ENCODE measurements at regions not wholly inside any gene's neighbourhood (a gene's known extent, or its start where the extent isn't known, plus 50 kb on each side); places are given as distances from the start of the nearest gene placed in this dataset.
A peak's percentile ranks its signal among the peaks of the same experiment; 100 is the strongest.

DNA sequence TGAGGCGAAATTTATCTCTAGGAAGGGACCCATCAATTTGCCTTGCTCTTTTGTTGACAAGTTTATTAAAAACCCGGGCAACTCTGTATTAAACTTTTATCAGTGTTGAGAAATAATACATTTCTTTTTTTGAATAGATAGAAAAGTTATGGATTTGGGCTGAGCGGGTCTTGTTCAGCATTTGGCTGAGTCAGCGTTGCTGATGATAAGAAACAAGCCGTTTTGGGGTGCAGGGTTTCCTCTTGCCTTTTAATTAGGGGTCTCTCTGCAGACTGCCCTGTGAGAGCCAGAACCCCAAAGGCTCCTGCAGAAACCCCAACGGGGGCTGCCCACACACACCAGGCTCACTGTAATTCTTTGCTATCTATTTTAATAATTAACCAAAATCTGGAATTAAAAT, 82.1 kb upstream of the SLCO4A1 start:
- ATAC-seq (replicated peaks in 1 of 2): no peak
- Mint-ChIP-seq H3K4me3 (no peak overlapping the region), H3K36me3 (ENCODE audit: insufficient read depth in 2 of 2) (no peaks in the 10 kb centered on the region), H3K27ac (no peak overlapping the region), H3K27me3 (ENCODE audit: low read depth) (peaks cover 6% of the 10 kb centered on the region), H3K4me1 (ENCODE audit: low read depth) (peaks cover 6% of the 10 kb centered on the region), H3K9me3 (no peaks in the 10 kb centered on the region)
- no peak for DNase-seq

DNA sequence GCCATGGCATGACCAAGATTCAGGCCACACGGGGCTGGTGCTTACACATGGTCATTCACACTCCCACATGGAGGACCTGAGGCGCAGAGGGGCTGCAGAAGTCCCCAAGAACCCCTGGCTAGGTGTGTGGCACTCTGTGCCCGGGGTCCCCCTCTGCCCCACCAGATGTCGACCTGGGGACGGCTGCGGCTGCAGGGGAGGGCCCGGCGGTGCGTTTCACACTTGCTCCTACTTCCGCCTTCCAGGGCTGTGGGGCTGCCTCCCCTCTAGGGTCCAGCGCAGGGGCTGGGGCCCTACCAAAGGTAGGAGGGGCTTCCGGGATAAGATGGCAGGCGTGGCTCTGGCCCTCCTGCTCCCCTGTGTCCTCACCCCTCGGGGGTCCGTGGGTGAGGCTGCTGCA, 81.1 kb upstream of the SLCO4A1 start:
- H3K4me1 Mint-ChIP-seq (ENCODE audit: low read depth): peaks cover 6% of the 10 kb centered on the region
- peaks cover 6% of the 10 kb centered on the region for H3K27me3 Mint-ChIP-seq (ENCODE audit: low read depth)
- ATAC-seq (replicated peaks in 1 of 2) (peak; percentile 22 to 35), DNase-seq (no peak)
- no peaks in the 10 kb centered on the region for H3K9me3 Mint-ChIP-seq
- no peak overlapping the region for H3K4me3 Mint-ChIP-seq
- no peaks in the 10 kb centered on the region for H3K36me3 Mint-ChIP-seq (ENCODE audit: insufficient read depth in 2 of 2)
- no peak overlapping the region for H3K27ac Mint-ChIP-seq

- Mint-ChIP-seq H3K27ac (no peak overlapping the region), H3K9me3 (no peaks in the 10 kb centered on the region), H3K4me1 (ENCODE audit: low read depth) (peaks cover 6% of the 10 kb centered on the region), H3K4me3 (no peak overlapping the region), H3K36me3 (ENCODE audit: insufficient read depth in 2 of 2) (no peaks in the 10 kb centered on the region), H3K27me3 (ENCODE audit: low read depth) (peaks cover 6% of the 10 kb centered on the region)
- DNase-seq: no peak
- no peak for ATAC-seq (replicated peaks in 1 of 2)
Observed at GRCh38 chr20:62561948-62562347, 80.4 kb upstream of the SLCO4A1 start.

- peaks cover 6% of the 10 kb centered on the region for H3K4me1 Mint-ChIP-seq (ENCODE audit: low read depth)
- H3K36me3 Mint-ChIP-seq (ENCODE audit: insufficient read depth in 2 of 2): no peaks in the 10 kb centered on the region
- DNase-seq (no peak), ATAC-seq (replicated peaks in 1 of 2) (no peak)
- no peak overlapping the region for H3K4me3 Mint-ChIP-seq
- H3K27me3 Mint-ChIP-seq (ENCODE audit: low read depth): peaks cover 6% of the 10 kb centered on the region
- no peak overlapping the region for H3K27ac Mint-ChIP-seq
- H3K9me3 Mint-ChIP-seq: no peaks in the 10 kb centered on the region
Observed at GRCh38 chr20:62562831-62563230, 79.5 kb upstream of the SLCO4A1 start.

GRCh38 chr20:62563561-62563960, 78.7 kb upstream of the SLCO4A1 start:
- no peaks in the 10 kb centered on the region for H3K36me3 Mint-ChIP-seq (ENCODE audit: insufficient read depth in 2 of 2)
- no peak for DNase-seq
- no peaks in the 10 kb centered on the region for H3K9me3 Mint-ChIP-seq
- ATAC-seq (replicated peaks in 1 of 2): no peak
- no peak overlapping the region for H3K27ac Mint-ChIP-seq
- peaks cover 6% of the 10 kb centered on the region for H3K27me3 Mint-ChIP-seq (ENCODE audit: low read depth)
- no peak overlapping the region for H3K4me3 Mint-ChIP-seq
- peaks cover 6% of the 10 kb centered on the region for H3K4me1 Mint-ChIP-seq (ENCODE audit: low read depth)

DNA sequence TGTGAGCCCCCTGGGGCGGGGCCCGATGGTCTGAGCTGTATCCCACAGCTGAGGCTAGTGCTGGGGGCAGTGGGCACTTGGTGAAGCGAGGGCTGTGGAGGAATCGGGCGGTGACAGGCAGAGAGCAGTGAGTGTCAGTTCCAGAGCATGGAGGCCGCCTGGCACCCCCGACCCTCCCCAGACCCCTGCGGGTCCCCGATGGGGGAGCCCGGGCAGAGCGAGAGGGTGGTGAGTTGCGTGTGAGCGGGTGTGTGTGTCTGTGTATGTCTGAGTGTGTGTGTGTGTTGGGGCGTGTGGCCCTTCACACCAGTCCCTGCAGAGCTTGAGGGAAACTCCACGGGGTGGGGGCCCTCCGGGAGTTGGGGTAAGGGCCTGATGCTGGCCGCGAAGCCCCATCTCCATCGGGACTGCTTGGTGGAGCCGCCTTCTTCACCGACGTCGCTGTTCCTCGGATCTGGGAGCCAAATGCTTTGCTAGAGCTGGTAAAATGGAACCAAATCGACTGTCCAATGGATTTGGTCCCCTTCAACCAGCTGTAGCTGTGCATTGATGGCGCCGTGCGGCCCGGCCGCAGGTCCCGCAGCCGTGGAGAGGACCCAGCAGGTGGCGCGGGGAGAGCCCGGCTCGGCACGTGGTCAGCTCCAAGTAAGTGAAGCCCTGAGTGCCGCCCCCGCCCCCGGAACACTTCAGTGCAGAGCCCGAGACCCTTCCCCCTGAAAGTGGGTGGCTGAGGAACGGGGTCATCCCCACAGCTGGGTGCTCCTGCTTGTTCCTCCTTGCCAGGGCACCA, 77.7 kb upstream of the SLCO4A1 start:
- H3K4me3 Mint-ChIP-seq: no peak overlapping the region
- ATAC-seq (replicated peaks in 1 of 2) (no peak), DNase-seq (no peak)
- no peaks in the 10 kb centered on the region for H3K36me3 Mint-ChIP-seq (ENCODE audit: insufficient read depth in 2 of 2)
- H3K4me1 Mint-ChIP-seq (ENCODE audit: low read depth): peaks cover 6% of the 10 kb centered on the region
- H3K27me3 Mint-ChIP-seq (ENCODE audit: low read depth): peaks cover 11% of the 10 kb centered on the region
- H3K9me3 Mint-ChIP-seq: no peaks in the 10 kb centered on the region
- no peak overlapping the region for H3K27ac Mint-ChIP-seq

- ATAC-seq (replicated peaks in 1 of 2) (no peak), DNase-seq (no peak)
- no peaks in the 10 kb centered on the region for H3K9me3 Mint-ChIP-seq
- no peak overlapping the region for H3K4me3 Mint-ChIP-seq
- H3K4me1 Mint-ChIP-seq (ENCODE audit: low read depth): peaks cover 8% of the 10 kb centered on the region
- H3K36me3 Mint-ChIP-seq (ENCODE audit: insufficient read depth in 2 of 2): no peaks in the 10 kb centered on the region
- H3K27ac Mint-ChIP-seq: no peak overlapping the region
- peaks cover 24% of the 10 kb centered on the region for H3K27me3 Mint-ChIP-seq (ENCODE audit: low read depth)
Observed at GRCh38 chr20:62566266-62566665, 76.0 kb upstream of the SLCO4A1 start.

DNA sequence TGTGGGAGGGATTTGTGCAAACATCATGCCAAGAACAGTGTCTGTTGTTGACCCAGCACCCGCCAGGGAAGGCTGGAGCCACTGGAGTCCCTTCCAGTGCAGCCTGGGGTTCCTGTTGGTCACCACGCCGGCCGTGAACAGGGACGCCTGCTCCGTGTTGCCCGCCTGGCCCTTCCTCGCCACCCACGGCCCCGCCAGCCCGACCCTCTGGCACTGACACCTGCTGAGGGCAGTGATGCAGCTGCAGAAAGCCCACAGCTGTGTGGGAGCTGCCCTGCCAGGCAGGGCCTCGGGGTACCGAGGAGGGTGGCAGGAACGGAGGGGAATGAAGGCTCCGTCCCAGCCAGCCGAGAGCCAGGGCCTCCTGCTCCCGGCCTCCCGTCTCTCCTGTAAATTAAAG, 75.5 kb upstream of the SLCO4A1 start:
- no peak for ATAC-seq (replicated peaks in 1 of 2)
- H3K4me1 Mint-ChIP-seq (ENCODE audit: low read depth): peaks cover 5% of the 10 kb centered on the region
- no peaks in the 10 kb centered on the region for H3K36me3 Mint-ChIP-seq (ENCODE audit: insufficient read depth in 2 of 2)
- no peaks in the 10 kb centered on the region for H3K9me3 Mint-ChIP-seq
- H3K27me3 Mint-ChIP-seq (ENCODE audit: low read depth): peaks cover 19% of the 10 kb centered on the region
- no peak overlapping the region for H3K4me3 Mint-ChIP-seq
- no peak for DNase-seq
- H3K27ac Mint-ChIP-seq: no peak overlapping the region

DNA sequence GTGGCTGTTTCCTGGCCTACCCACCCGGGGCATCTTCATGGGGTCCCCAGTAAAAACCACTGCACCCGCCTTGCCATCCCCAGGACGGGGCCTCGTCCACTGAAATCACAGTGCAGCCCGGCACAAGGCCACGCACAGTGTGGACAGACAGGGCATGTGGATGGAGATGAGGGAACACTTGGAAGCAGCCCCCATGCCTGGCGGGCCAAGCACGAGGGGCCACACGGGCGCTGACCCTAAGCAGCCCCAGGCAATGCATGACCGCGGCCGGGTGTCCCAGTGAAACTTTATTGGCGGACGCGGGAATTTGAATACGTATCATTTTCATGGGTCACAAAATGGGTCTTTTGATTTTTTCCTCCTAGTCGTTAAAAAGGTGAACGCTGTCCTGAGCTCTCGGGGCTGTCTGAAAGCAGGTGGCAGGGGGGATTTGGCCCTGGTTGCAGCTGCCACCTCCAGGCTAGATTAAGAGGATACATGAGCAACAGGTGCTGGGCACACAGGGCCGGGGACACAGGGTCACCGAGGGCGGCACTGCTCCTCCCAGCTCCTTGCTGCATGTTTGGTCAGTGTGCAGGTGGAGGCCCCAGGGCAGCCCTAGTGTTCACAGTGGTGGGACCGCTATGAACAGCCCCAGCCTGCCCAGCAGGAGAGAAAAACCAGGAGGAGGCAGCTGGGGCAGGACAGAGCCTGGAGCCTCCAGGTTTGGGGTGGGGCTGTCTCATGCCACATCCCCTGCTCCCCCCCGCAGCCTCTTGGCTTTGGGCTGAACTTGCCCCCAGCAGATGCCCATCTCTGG, 74.9 kb upstream of the SLCO4A1 start:
- Mint-ChIP-seq H3K4me3 (no peak overlapping the region), H3K36me3 (ENCODE audit: insufficient read depth in 2 of 2) (no peaks in the 10 kb centered on the region), H3K9me3 (no peaks in the 10 kb centered on the region), H3K4me1 (ENCODE audit: low read depth) (peaks cover 9% of the 10 kb centered on the region), H3K27me3 (ENCODE audit: low read depth) (peaks cover 22% of the 10 kb centered on the region), H3K27ac (no peak overlapping the region)
- no peak for DNase-seq
- ATAC-seq (replicated peaks in 1 of 2): no peak

DNA sequence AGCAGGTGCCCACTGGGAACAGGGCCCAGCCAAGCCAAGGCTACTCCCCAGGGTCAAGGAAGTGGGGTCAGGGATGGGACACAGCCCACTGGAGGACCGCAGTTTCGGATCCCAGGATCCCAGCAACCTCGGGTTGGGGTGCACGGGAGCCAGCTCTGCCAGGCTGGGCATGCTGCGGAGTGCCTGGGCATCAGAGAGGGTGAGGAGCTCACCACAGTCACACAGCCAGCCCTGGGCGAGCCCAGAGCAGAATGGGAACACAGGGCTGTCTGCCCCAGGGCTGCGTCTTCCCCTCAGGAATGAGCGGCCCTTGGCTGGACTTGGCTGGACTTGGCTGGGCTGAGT, 74.3 kb upstream of the SLCO4A1 start:
- H3K27me3 Mint-ChIP-seq (ENCODE audit: low read depth): peaks cover 24% of the 10 kb centered on the region
- DNase-seq (no peak), ATAC-seq (replicated peaks in 1 of 2) (no peak)
- no peaks in the 10 kb centered on the region for H3K36me3 Mint-ChIP-seq (ENCODE audit: insufficient read depth in 2 of 2)
- peaks cover 9% of the 10 kb centered on the region for H3K4me1 Mint-ChIP-seq (ENCODE audit: low read depth)
- no peak overlapping the region for H3K27ac Mint-ChIP-seq
- no peaks in the 10 kb centered on the region for H3K9me3 Mint-ChIP-seq
- no peak overlapping the region for H3K4me3 Mint-ChIP-seq

DNA sequence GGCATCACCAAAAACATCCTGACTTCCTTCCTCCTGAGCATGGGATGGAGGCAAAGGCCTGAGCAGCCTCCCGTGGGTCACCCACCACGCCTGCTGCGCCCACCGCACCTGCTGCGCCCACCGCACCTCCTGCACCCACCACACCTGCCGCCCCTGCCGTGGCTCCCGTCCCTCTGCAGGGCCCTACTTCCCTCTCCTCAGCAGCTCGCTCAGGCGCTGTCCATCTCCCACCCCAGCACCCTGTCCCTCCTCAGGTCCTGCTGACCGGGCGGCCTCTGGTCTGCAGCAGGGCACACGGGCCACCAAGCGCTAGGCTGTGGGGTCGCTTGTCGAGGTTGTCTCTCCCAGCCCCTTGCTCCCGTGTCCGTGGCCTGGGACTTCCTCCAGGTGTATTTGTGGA, 72.7 kb upstream of the SLCO4A1 start:
- Mint-ChIP-seq H3K27ac (no peak overlapping the region), H3K27me3 (ENCODE audit: low read depth) (peaks cover 38% of the 10 kb centered on the region), H3K4me3 (no peak overlapping the region), H3K36me3 (ENCODE audit: insufficient read depth in 2 of 2) (no peaks in the 10 kb centered on the region), H3K9me3 (no peaks in the 10 kb centered on the region), H3K4me1 (ENCODE audit: low read depth) (peaks cover 9% of the 10 kb centered on the region)
- DNase-seq (no peak), ATAC-seq (replicated peaks in 1 of 2) (no peak)

GRCh38 chr20:62570403-62570802, 71.9 kb upstream of the SLCO4A1 start:
- Mint-ChIP-seq H3K27me3 (ENCODE audit: low read depth) (peaks cover 44% of the 10 kb centered on the region), H3K27ac (no peak overlapping the region), H3K9me3 (no peaks in the 10 kb centered on the region), H3K36me3 (ENCODE audit: insufficient read depth in 2 of 2) (no peaks in the 10 kb centered on the region), H3K4me1 (ENCODE audit: low read depth) (peaks cover 9% of the 10 kb centered on the region), H3K4me3 (no peak overlapping the region)
- ATAC-seq (replicated peaks in 1 of 2): no peak
- DNase-seq: no peak

DNA sequence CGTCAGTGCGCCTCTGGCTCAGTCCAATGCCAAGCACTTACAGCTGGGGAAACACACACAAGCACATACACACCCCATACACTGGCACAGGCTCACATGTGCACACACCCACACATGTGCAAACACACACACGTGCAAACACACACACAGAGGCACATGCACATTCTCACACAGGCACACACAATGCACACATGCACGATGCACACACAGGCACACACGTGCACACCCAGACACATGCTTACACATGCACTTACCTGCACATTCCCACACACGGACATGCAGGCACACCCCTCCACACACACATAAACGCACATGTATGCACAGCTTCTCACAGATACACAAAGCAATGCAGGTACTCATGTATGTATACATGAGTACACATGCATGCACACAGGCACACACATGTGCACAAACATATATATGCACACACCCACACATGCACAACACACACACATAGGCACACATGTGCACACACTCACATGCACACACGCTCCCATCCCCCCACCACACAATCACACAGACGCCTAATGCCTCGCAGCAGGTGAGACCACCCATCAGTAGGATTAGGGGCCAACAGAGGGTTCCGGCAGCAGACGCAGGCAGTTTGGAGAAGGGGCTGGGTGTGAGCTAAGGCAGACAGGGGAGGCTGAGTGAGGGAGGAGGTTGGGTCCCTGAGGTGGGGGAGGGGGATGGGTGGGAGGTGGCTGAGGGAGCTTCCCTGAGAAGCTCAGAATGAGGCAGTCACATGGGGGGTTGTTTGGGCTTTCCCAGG, 71.2 kb upstream of the SLCO4A1 start:
- ATAC-seq (replicated peaks in 1 of 2) (peak in 1 of 2 donors; percentile 7), DNase-seq (no peak)
- Mint-ChIP-seq H3K4me3 (no peak overlapping the region), H3K36me3 (ENCODE audit: insufficient read depth in 2 of 2) (no peaks in the 10 kb centered on the region), H3K9me3 (no peaks in the 10 kb centered on the region), H3K4me1 (ENCODE audit: low read depth) (peaks cover 9% of the 10 kb centered on the region), H3K27ac (no peak overlapping the region), H3K27me3 (ENCODE audit: low read depth) (peaks cover 49% of the 10 kb centered on the region)
